ENCODE measurements at regions not wholly inside any gene's neighbourhood (a gene's known extent, or its start where the extent isn't known, plus 50 kb on each side); places are given as distances from the start of the nearest gene placed in this dataset.

GRCh38 chr11:22044126-22044525, 148.8 kb upstream of the ANO5 start:
- TF ChIP-seq TAF1 (IDR thresholded peaks at IDR 0.05; ENCODE audit: borderline replicate concordance, insufficient read depth, low read length) (no peak), REST (IDR thresholded peaks at IDR 0.05; ENCODE audit: insufficient read depth in 1 of 2, low read depth in 2 of 2, low read length in 2 of 2) (no peak), POLR2AphosphoS5 (IDR thresholded peaks at IDR 0.05; ENCODE audit: low read depth, low read length) (no peak), SIN3A (IDR thresholded peaks at IDR 0.05; ENCODE audit: borderline replicate concordance, insufficient read depth, low read length) (no peak)
